Endothelial cell of umbilical vein (primary cell): ENCODE measurements at regions not wholly inside any gene's neighbourhood (a gene's known extent, or its start where the extent isn't known, plus 50 kb on each side); places are given as distances from the start of the nearest gene placed in this dataset.

Experiments used
- BruUV-seq: library from RNA; stranded (reverse); fragments of 400-500 nt; replicated peaks from 2 replicates; lab custom pipeline; 2021; lab: Mats Ljungman, UMichigan
- CTCF ChIA-PET: fragments of 300-600, 350-600 bp; sonication (Branson Sonifier 250); formaldehyde crosslinking; loops from one replicate; lab custom pipeline; 2021; ENCODE audit warnings: antibody characterized with exemption, inconsistent platforms; lab: Charles Lee
- POLR2A ChIA-PET: fragments of 300-600, 350-600 bp; sonication (Branson Sonifier 250); formaldehyde crosslinking; loops from one replicate; lab custom pipeline; 2021; ENCODE audit warnings: antibody characterized with exemption, inconsistent platforms; lab: Charles Lee
- DNase-seq: peaks from one replicate; pipeline ENCODE4 v3.0.0-alpha.2; 2011; ENCODE audit warnings: low read depth, low spot score
- FAIRE-seq: peaks from 2 replicates; lab custom pipeline; 2011; peaks lifted over from hg19 to GRCh38; lab: Jason Lieb, UNC
- H2AFZ ChIP-seq: 2 replicates; pipeline ENCODE4 v1.6.0; 2012; ENCODE audit warnings: low read depth, low read length, control low read depth, inconsistent platforms
- H3K27ac ChIP-seq: 2 replicates; pipeline ENCODE4 v1.5.1; 2011; ENCODE audit warnings: low read depth, mild to moderate bottlenecking, control low read depth, low read length, moderate library complexity; ENCODE audit not compliant: insufficient read depth
- H3K27me3 ChIP-seq, 2 experiments: 2 replicates each; pipeline versions ENCODE4 v1.6.0 to v1.6.1; 2011; ENCODE audit warnings: low read length in 2 of 2, mixed read lengths in 1 of 2; ENCODE audit not compliant: control insufficient read depth in 2 of 2, insufficient read depth in 2 of 2
- H3K36me3 ChIP-seq, 2 experiments: 2 replicates in 1 of 2; 3 replicates in 1 of 2; pipeline ENCODE4 v1.5.1; 2011; ENCODE audit warnings: low read length in 2 of 2, mild to moderate bottlenecking in 1 of 2, moderate library complexity in 1 of 2; ENCODE audit not compliant: control insufficient read depth in 2 of 2, insufficient read depth in 2 of 2; ENCODE audit errors: extremely low read depth in 1 of 2
- H3K4me1 ChIP-seq: 3 replicates; pipeline ENCODE4 v1.5.1; 2011; ENCODE audit warnings: mild to moderate bottlenecking, low read length; ENCODE audit not compliant: control insufficient read depth, insufficient read depth; ENCODE audit errors: extremely low read depth
- H3K4me2 ChIP-seq: 2 replicates; pipeline ENCODE4 v1.6.1; 2011; ENCODE audit warnings: low read length, control low read depth, mixed read lengths; ENCODE audit not compliant: insufficient read depth
- H3K4me3 ChIP-seq, 3 experiments: fragments of 200-600 bp in 1 of 3; sonication (generic), shearing (Covaris generic) in 1 of 3; replicated peaks in 1 of 3; 2 replicates each; pipeline ENCODE4 v1.5.1; 2011 to 2016; ENCODE audit warnings: control low read depth in 3 of 3, low read length in 3 of 3, mild to moderate bottlenecking in 2 of 3, inconsistent platforms in 1 of 3, low read depth in 1 of 3, moderate library complexity in 1 of 3; ENCODE audit not compliant: insufficient read depth in 1 of 3
- H3K79me2 ChIP-seq: 2 replicates; pipeline ENCODE4 v1.6.0; 2012; ENCODE audit warnings: low read length, inconsistent platforms; ENCODE audit not compliant: control insufficient read depth, insufficient read depth
- H3K9ac ChIP-seq: replicated peaks from 2 replicates; pipeline ENCODE3; 2011; ENCODE audit warnings: low read length, control low read depth; ENCODE audit not compliant: insufficient read depth; ENCODE audit errors: extremely low read depth
- H3K9me1 ChIP-seq: replicated peaks from 3 replicates; pipeline ENCODE4 v1.6.0; 2011; ENCODE audit warnings: mild to moderate bottlenecking, low read length; ENCODE audit not compliant: control insufficient read depth, insufficient read depth; ENCODE audit errors: extremely low read depth
- H3K9me3 ChIP-seq: replicated peaks from 2 replicates; pipeline ENCODE4 v1.5.1; 2012; ENCODE audit warnings: low read length, inconsistent platforms; ENCODE audit not compliant: control insufficient read depth, insufficient read depth
- H4K20me1 ChIP-seq: replicated peaks from 2 replicates; pipeline ENCODE3; 2011; ENCODE audit warnings: mild to moderate bottlenecking, low read length; ENCODE audit not compliant: control insufficient read depth, insufficient read depth; ENCODE audit errors: extremely low read depth
- EZH2 ChIP-seq: IDR thresholded peaks from 2 replicates; pipeline ENCODE4 v1.6.1; 2012; ENCODE audit warnings: borderline replicate concordance, low read depth, mild to moderate bottlenecking, moderate library complexity, low read length, inconsistent platforms; ENCODE audit not compliant: severe bottlenecking
- FOS ChIP-seq: IDR thresholded peaks from 2 replicates; pipeline ENCODE4 v1.6.1; 2011; ENCODE audit warnings: mild to moderate bottlenecking, low read length, moderate library complexity, borderline replicate concordance; ENCODE audit not compliant: insufficient read depth
- GATA2 ChIP-seq: IDR thresholded peaks from 2 replicates; pipeline ENCODE4 v1.7.0; 2011; ENCODE audit warnings: low read depth, mild to moderate bottlenecking, moderate library complexity, mixed read lengths, low read length; ENCODE audit not compliant: insufficient read length, insufficient read depth
- JUN ChIP-seq: IDR thresholded peaks from 2 replicates; pipeline ENCODE4 v1.6.1; 2011; ENCODE audit warnings: borderline replicate concordance, low read depth; ENCODE audit not compliant: insufficient read length, insufficient read depth
- MAX ChIP-seq: IDR thresholded peaks from 2 replicates; pipeline ENCODE4 v1.6.1; 2011; ENCODE audit not compliant: insufficient read depth, insufficient read length
- MYC ChIP-seq: IDR thresholded peaks from one replicate; pipeline ENCODE4 v1.6.1; 2011; ENCODE audit warnings: mild to moderate bottlenecking, low read depth, low read length
- POLR2A ChIP-seq: IDR thresholded peaks from 2 replicates; pipeline ENCODE4 v1.6.1; 2012; ENCODE audit warnings: low read depth, mild to moderate bottlenecking, control low read depth, low read length
- POLR2AphosphoS5 ChIP-seq: IDR thresholded peaks from 2 replicates; pipeline ENCODE4 v1.6.1; 2012; ENCODE audit warnings: low read depth, mild to moderate bottlenecking, control low read depth, low read length, moderate library complexity; ENCODE audit not compliant: insufficient read depth
- dilution Hi-C: fragments of 300-500 bp; cut with MboI; formaldehyde crosslinking; loops from one replicate; pipeline ENCODE4 v1.15.0; 2019; ENCODE audit warnings: low sequenced_read_pairs; ENCODE audit not compliant: extremely low pct_ligation_motif_present
- intact Hi-C: fragments of 100-400 bp; cut with micrococcal nuclease; formaldehyde crosslinking; loops from one replicate; pipeline ENCODE4 v1.10.0; 2022
- TF ChIP-seq, protein P1 (sequence below), 2 donors: IDR thresholded peaks; 1 replicate in 1 of 2; 2 replicates in 1 of 2; pipeline ENCODE4 v1.5.1; 2011; ENCODE audit warnings: low read length in 2 of 2, mild to moderate bottlenecking in 2 of 2, moderate library complexity in 2 of 2, control low read depth in 1 of 2, inconsistent platforms in 1 of 2, low read depth in 1 of 2; ENCODE audit not compliant: insufficient read depth in 1 of 2; ENCODE audit errors: extremely low read depth in 1 of 2

DNA sequence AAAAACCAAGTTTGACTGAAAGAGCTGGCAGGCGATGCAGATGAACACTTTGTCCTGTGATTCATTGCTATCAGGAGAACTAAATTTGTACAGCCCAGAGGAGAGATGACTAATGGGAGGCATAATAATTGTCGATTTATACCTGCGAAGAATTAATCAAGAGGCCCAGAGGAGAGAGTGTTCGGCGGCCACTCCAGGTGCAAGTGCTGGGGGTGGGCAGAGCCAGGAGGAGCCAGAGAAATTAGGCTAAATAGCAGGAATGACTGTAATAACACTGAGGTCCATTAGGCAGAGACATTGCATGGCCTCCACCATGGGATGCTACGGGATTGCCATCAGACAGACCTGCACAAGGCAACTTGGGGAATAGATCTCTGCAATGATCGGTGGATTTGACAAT, 107.7 kb upstream of the UQCRFS1 start:
- no peaks in the 10 kb centered on the region for H4K20me1 ChIP-seq
- H3K27ac ChIP-seq = no peak overlapping the region
- dilution Hi-C loops (no loop called here), intact Hi-C loops (no loop called here)
- ChIA-PET POLR2A (no interaction called here), CTCF (no interaction called here)
- H3K9me3 ChIP-seq = peaks cover 6% of the 10 kb centered on the region
- TF ChIP-seq JUN (no peak), FOS (no peak), MYC (no peak), MAX (no peak), POLR2A (no peak), GATA2 (no peak)
- TF ChIP-seq, protein P1, sequence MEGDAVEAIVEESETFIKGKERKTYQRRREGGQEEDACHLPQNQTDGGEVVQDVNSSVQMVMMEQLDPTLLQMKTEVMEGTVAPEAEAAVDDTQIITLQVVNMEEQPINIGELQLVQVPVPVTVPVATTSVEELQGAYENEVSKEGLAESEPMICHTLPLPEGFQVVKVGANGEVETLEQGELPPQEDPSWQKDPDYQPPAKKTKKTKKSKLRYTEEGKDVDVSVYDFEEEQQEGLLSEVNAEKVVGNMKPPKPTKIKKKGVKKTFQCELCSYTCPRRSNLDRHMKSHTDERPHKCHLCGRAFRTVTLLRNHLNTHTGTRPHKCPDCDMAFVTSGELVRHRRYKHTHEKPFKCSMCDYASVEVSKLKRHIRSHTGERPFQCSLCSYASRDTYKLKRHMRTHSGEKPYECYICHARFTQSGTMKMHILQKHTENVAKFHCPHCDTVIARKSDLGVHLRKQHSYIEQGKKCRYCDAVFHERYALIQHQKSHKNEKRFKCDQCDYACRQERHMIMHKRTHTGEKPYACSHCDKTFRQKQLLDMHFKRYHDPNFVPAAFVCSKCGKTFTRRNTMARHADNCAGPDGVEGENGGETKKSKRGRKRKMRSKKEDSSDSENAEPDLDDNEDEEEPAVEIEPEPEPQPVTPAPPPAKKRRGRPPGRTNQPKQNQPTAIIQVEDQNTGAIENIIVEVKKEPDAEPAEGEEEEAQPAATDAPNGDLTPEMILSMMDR (IDR thresholded peaks at IDR 0.05; ENCODE audit: extremely low read depth in 1 of 2, insufficient read depth in 1 of 2, low read depth in 1 of 2, low read length in 2 of 2) = no peak
- BruUV-seq = no TSS peak
- no peak overlapping the region for H3K9ac ChIP-seq
- DNase-seq (no peak), FAIRE-seq (no peak)
- no peak overlapping the region for H2AFZ ChIP-seq
- no peaks in the 10 kb centered on the region for H3K36me3 ChIP-seq
- H3K4me2 ChIP-seq = no peak overlapping the region
- H3K79me2 ChIP-seq = no peaks in the 10 kb centered on the region
- H3K27me3 ChIP-seq = no peaks in the 10 kb centered on the region
- H3K4me1 ChIP-seq = no peaks in the 10 kb centered on the region
- no peaks in the 10 kb centered on the region for H3K9me1 ChIP-seq
- H3K4me3 ChIP-seq = no peak overlapping the region

GRCh38 chr19:29321116-29321515, 108.2 kb upstream of the UQCRFS1 start:
- FAIRE-seq = no peak
- H3K4me3 ChIP-seq = no peak overlapping the region
- intact Hi-C loops (no loop called here), dilution Hi-C loops (no loop called here)
- H2AFZ ChIP-seq = no peak overlapping the region
- ChIA-PET POLR2A (no interaction called here), CTCF (no interaction called here)
- TF ChIP-seq FOS (no peak), POLR2A (no peak), EZH2 (no peak), MAX (no peak), MYC (no peak), JUN (no peak), GATA2 (no peak), POLR2AphosphoS5 (no peak)
- TF ChIP-seq, protein P1 (IDR thresholded peaks at IDR 0.05; ENCODE audit: extremely low read depth in 1 of 2, insufficient read depth in 1 of 2, low read depth in 1 of 2, low read length in 2 of 2) = no peak
- H3K36me3 ChIP-seq = no peaks in the 10 kb centered on the region
- H3K4me2 ChIP-seq = no peak overlapping the region
- H3K9me1 ChIP-seq = no peaks in the 10 kb centered on the region
- H3K9me3 ChIP-seq = peaks cover 6% of the 10 kb centered on the region
- BruUV-seq = no TSS peak
- H3K79me2 ChIP-seq = no peaks in the 10 kb centered on the region
- no peaks in the 10 kb centered on the region for H4K20me1 ChIP-seq
- DNase-seq = no peak
- H3K27me3 ChIP-seq = no peaks in the 10 kb centered on the region
- no peak overlapping the region for H3K9ac ChIP-seq
- H3K4me1 ChIP-seq = no peaks in the 10 kb centered on the region
- H3K27ac ChIP-seq = no peak overlapping the region
